Vagina (tissue), 2 donors: ENCODE measurements at regions not wholly inside any gene's neighbourhood (a gene's known extent, or its start where the extent isn't known, plus 50 kb on each side); places are given as distances from the start of the nearest gene placed in this dataset.

Experiments used
- DNase-seq, 2 donors: peaks; one replicate each; pipeline ENCODE4 v3.0.0-alpha.2; 2017; ENCODE audit errors: extremely low spot score in 2 of 2
- H3K27ac ChIP-seq: fragments of 200-600 bp; sonication (generic); one replicate; pipeline ENCODE4 v1.5.1; 2019
- H3K27me3 ChIP-seq: fragments of 200-600 bp; sonication (generic); one replicate; pipeline ENCODE4 v1.5.1; 2019
- H3K36me3 ChIP-seq, 2 donors: fragments of 200-600 bp; sonication (generic); one replicate each; pipeline ENCODE4 v1.5.1; 2017 to 2019
- H3K4me1 ChIP-seq: fragments of 200-600 bp; sonication (generic); one replicate; pipeline ENCODE4 v1.5.1; 2019
- H3K4me3 ChIP-seq, 2 donors: fragments of 200-600 bp; sonication (generic); 1 replicate in 1 of 2; 2 replicates in 1 of 2; pipeline ENCODE4 v1.5.1; 2016 to 2019
- H3K9me3 ChIP-seq: fragments of 200-600 bp; sonication (generic); one replicate; pipeline ENCODE4 v1.5.1; 2019
- CTCF ChIP-seq, 3 experiments: fragments of 450-650 bp in 2 of 3; fragments of 200-600 bp in 1 of 3; sonication (generic) in 1 of 3; IDR thresholded peaks; one replicate each; pipeline ENCODE4 v1.5.1; 2017 to 2019; ENCODE audit warnings: antibody characterized with exemption in 3 of 3, mild to moderate bottlenecking in 2 of 3, moderate library complexity in 2 of 3
- POLR2A ChIP-seq, 2 donors: fragments of 450-650 bp; IDR thresholded peaks; one replicate each; pipeline ENCODE4 v1.6.1; 2017; ENCODE audit warnings: antibody characterized with exemption in 2 of 2, mild to moderate bottlenecking in 2 of 2, moderate library complexity in 2 of 2
- POLR2AphosphoS5 ChIP-seq, 2 donors: sonication (generic); formaldehyde crosslinking; IDR thresholded peaks; one replicate each; pipeline ENCODE4 v1.9.0; 2017; ENCODE audit warnings: antibody characterized with exemption in 2 of 2, mild to moderate bottlenecking in 2 of 2, low read depth in 1 of 2; ENCODE audit not compliant: insufficient read depth in 1 of 2
- intact Hi-C: fragments of 100-400 bp; cut with DNase I; formaldehyde crosslinking; loops from one replicate; pipeline ENCODE4 v1.15.1; 2023

- Histone ChIP-seq H3K4me3 (no peak overlapping the region), H3K4me1 (no peaks in the 10 kb centered on the region), H3K27me3 (no peaks in the 10 kb centered on the region), H3K36me3 (no peaks in the 10 kb centered on the region), H3K27ac (no peak overlapping the region), H3K9me3 (no peaks in the 10 kb centered on the region)
- intact Hi-C loops, result no loop called here
- TF ChIP-seq POLR2A (IDR thresholded peaks at IDR 0.05) (no peak), POLR2AphosphoS5 (IDR thresholded peaks at IDR 0.05; ENCODE audit: insufficient read depth in 1 of 2, low read depth in 1 of 2) (no peak), CTCF (IDR thresholded peaks at IDR 0.05) (no peak)
- no peak for DNase-seq
Measured at GRCh38 chr18:57965246-57965645, 78.8 kb upstream of the NEDD4L start.

GRCh38 chr18:57961876-57962505, 82.0 kb upstream of the NEDD4L start:
- no peaks in the 10 kb centered on the region for H3K9me3 ChIP-seq
- intact Hi-C loops, result no loop called here
- no peak overlapping the region for H3K4me3 ChIP-seq
- TF ChIP-seq POLR2A (IDR thresholded peaks at IDR 0.05), result no peak
- TF ChIP-seq POLR2AphosphoS5 (IDR thresholded peaks at IDR 0.05; ENCODE audit: insufficient read depth in 1 of 2, low read depth in 1 of 2), result no peak
- no peak for TF ChIP-seq CTCF (IDR thresholded peaks at IDR 0.05)
- no peaks in the 10 kb centered on the region for H3K4me1 ChIP-seq
- H3K36me3 ChIP-seq, result no peaks in the 10 kb centered on the region
- no peaks in the 10 kb centered on the region for H3K27me3 ChIP-seq
- H3K27ac ChIP-seq, result no peak overlapping the region
- no peak for DNase-seq

GRCh38 chr18:57961411-57961810, 82.6 kb upstream of the NEDD4L start:
- H3K4me3 ChIP-seq, result no peak overlapping the region
- no peaks in the 10 kb centered on the region for H3K4me1 ChIP-seq
- TF ChIP-seq POLR2AphosphoS5 (IDR thresholded peaks at IDR 0.05; ENCODE audit: insufficient read depth in 1 of 2, low read depth in 1 of 2) (no peak), POLR2A (IDR thresholded peaks at IDR 0.05) (no peak), CTCF (IDR thresholded peaks at IDR 0.05) (no peak)
- H3K9me3 ChIP-seq, result no peaks in the 10 kb centered on the region
- H3K27me3 ChIP-seq, result no peaks in the 10 kb centered on the region
- DNase-seq, result no peak
- H3K36me3 ChIP-seq, result no peaks in the 10 kb centered on the region
- H3K27ac ChIP-seq, result no peak overlapping the region
- intact Hi-C loops, result no loop called here

- H3K27me3 ChIP-seq, result no peaks in the 10 kb centered on the region
- intact Hi-C loops, result no loop called here
- H3K27ac ChIP-seq, result no peak overlapping the region
- no peaks in the 10 kb centered on the region for H3K9me3 ChIP-seq
- no peaks in the 10 kb centered on the region for H3K4me1 ChIP-seq
- H3K4me3 ChIP-seq, result no peak overlapping the region
- no peak for TF ChIP-seq CTCF (IDR thresholded peaks at IDR 0.05)
- no peak for TF ChIP-seq POLR2A (IDR thresholded peaks at IDR 0.05)
- no peak for TF ChIP-seq POLR2AphosphoS5 (IDR thresholded peaks at IDR 0.05; ENCODE audit: insufficient read depth in 1 of 2, low read depth in 1 of 2)
- no peak for DNase-seq
- no peaks in the 10 kb centered on the region for H3K36me3 ChIP-seq
Measured at GRCh38 chr18:57959278-57959677, 84.7 kb upstream of the NEDD4L start.

GRCh38 chr18:57957210-57957609, 86.8 kb upstream of the NEDD4L start:
- Histone ChIP-seq H3K27me3 (no peaks in the 10 kb centered on the region), H3K9me3 (no peaks in the 10 kb centered on the region), H3K4me3 (no peak overlapping the region), H3K36me3 (no peaks in the 10 kb centered on the region), H3K27ac (no peak overlapping the region), H3K4me1 (no peaks in the 10 kb centered on the region)
- no peak for DNase-seq
- intact Hi-C loops, result no loop called here
- TF ChIP-seq CTCF (IDR thresholded peaks at IDR 0.05) (no peak), POLR2AphosphoS5 (IDR thresholded peaks at IDR 0.05; ENCODE audit: insufficient read depth in 1 of 2, low read depth in 1 of 2) (no peak), POLR2A (IDR thresholded peaks at IDR 0.05) (no peak)
